ENCODE measurements at regions not wholly inside any gene's neighbourhood (a gene's known extent, or its start where the extent isn't known, plus 50 kb on each side); places are given as distances from the start of the nearest gene placed in this dataset.

- DNase-seq (ENCODE audit: low read depth in 2 of 2): no peak
Observed at GRCh38 chr1:221069178-221069903, 190.1 kb downstream of the HLX start.

DNA sequence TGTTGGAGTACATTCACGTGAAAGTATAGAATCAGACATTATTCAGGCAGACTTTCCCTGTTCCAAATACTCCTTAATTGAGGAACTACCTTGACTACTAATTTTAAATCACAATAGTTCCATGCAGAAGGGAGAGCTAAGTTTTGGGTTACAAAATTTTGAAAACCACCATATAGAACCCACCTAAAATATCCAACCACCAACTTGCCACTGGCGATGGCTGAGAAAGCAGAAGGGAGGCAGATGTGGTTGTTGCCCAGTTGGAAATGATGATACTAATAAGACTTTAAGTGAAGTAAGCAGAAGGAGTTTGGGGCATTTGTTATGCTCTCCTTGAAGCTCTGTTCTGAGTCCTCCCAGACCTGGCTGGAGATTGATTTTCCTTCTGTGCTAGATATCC is 190.7 kb downstream of the HLX start:
- no peak for DNase-seq (ENCODE audit: low read depth in 2 of 2)

GRCh38 chr1:221071777-221072176 is 192.5 kb downstream of the HLX start:
- DNase-seq (ENCODE audit: low read depth in 2 of 2): no peak

DNA sequence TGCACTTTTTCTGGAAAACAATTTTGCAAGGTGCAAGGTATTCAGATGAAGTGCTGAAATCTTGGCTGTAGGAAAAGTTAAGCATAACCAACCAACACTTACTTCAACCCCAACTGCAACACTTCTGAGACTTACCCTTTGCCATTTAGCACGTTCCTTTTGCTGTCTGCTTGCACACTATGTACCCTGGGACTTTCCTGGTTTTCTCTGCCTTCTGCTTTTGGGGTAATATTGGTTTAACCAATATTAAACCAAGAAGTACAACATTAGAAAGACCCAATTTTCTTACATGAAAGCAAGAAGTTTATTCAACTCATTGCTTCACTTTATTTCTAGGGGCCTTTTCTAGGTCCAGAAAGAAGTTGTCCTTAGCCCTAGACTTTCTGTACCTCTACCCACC is 193.0 kb downstream of the HLX start:
- DNase-seq (ENCODE audit: low read depth in 2 of 2): no peak

- no peak for DNase-seq (ENCODE audit: low read depth in 2 of 2)
Observed at GRCh38 chr1:221074332-221074731, 195.1 kb downstream of the HLX start.

GRCh38 chr1:221075911-221076310 is 196.7 kb downstream of the HLX start:
- DNase-seq (ENCODE audit: low read depth in 2 of 2): no peak

DNA sequence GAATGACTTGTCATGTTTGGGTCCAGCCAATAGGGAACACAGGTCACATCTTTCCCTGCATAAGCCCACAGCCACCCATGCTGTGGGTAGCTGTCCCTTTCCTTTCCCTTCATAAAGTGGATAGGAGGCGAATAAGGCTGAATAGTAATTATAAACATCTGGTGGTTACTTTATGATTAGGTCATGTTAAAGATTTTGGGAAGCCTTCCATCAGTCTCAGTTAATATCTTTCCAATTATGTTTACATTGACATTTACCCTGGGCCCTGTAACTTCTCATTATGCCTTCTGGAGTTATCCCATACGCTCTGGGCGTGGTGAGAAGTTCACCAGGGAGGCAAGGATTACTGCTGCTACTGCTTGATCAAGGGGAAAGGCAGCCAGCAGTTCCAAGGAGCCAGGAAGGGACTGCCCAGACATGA is 197.2 kb downstream of the HLX start:
- no peak for DNase-seq (ENCODE audit: low read depth in 2 of 2)

- no peak for DNase-seq (ENCODE audit: low read depth in 2 of 2)
Observed at GRCh38 chr1:221078260-221078965, 199.2 kb downstream of the HLX start.

DNA sequence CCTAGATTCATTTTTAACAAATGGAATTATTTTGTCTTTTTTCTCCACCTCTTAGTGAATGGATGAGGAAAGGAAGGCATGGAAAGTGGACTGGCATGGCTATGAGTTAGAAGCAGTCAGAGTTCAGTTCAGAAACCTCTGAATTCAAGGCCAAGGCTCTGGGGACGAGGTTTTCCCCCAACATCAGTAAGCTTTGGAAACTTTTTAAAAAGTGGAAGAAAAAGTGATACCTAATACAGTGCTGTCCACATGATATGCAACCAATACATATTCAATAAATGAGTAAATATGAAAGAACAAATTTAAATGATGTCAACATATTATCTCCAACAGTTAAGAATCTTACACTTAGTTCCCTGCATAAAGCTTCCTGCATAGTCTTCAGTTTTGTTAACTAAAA is 204.7 kb downstream of the HLX start:
- no peak for DNase-seq (ENCODE audit: low read depth in 2 of 2)

- no peak for DNase-seq (ENCODE audit: low read depth in 2 of 2)
Observed at GRCh38 chr1:221084681-221085080, 205.4 kb downstream of the HLX start.

- no peak for DNase-seq (ENCODE audit: low read depth in 2 of 2)
Observed at GRCh38 chr1:221085701-221086375, 206.6 kb downstream of the HLX start.

- DNase-seq (ENCODE audit: low read depth in 2 of 2): no peak
Observed at GRCh38 chr1:221087919-221088318, 208.7 kb downstream of the HLX start.

DNA sequence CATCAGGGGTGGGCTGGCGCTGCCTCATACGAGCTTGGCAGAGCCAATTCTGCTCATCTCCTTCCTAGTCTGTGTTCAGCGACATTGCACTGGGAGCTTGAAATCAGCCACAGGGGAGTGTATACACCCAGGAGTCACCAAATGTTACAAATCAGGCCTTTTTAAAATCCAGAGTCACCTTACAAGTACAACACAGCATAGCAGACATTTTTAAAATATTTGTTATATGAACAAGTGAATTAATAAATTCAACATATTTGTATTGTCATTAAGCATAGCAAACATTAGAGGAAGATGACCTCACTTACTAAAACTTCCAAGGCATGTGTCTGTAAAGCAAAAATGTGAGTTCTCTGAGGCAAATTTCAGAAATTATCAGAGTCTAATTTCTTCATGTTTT is 210.0 kb downstream of the HLX start:
- no peak for DNase-seq (ENCODE audit: low read depth in 2 of 2)

GRCh38 chr1:221089803-221090202 is 210.6 kb downstream of the HLX start:
- DNase-seq (ENCODE audit: low read depth in 2 of 2): no peak

GRCh38 chr1:221093903-221094791 is 214.9 kb downstream of the HLX start:
- DNase-seq (ENCODE audit: low read depth in 2 of 2): no peak

DNA sequence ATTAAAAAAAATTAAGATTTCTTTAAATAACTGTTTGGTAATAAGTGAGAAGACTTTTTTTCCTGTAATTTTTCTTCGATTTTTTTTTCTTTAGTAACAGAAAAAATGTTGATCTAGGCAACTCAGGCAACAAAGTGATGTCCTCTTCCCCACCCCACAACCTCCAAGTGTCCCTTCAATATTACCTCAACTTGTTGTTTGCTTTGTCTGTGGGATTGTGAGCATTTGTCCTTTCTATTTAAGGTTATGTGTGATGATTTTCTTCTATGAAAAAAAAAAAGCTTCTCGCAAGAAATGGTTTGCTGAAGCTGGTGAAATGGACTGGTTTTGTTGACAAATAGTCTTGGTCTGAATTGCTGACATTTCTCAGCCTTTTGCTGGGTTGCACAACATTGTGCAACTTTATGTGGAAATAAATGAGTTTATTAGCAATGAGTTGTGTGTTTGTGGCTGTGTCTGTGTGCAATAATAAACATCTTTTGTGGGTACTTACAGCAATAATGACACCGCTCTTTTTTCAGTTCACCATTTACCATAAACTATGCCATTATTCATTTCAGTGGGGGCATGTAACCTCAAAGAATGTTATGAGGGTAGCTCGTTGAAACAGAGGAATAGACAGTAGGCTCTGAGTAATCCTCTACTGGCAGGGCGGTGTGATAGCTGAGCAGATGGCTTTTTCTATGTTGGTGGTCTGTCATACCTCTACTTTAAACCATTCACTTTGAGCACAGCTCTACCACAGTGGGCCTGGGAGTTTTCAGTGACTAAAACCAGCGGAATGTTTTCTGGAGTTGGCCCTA is 218.4 kb downstream of the HLX start:
- DNase-seq (ENCODE audit: low read depth in 2 of 2): no peak

DNA sequence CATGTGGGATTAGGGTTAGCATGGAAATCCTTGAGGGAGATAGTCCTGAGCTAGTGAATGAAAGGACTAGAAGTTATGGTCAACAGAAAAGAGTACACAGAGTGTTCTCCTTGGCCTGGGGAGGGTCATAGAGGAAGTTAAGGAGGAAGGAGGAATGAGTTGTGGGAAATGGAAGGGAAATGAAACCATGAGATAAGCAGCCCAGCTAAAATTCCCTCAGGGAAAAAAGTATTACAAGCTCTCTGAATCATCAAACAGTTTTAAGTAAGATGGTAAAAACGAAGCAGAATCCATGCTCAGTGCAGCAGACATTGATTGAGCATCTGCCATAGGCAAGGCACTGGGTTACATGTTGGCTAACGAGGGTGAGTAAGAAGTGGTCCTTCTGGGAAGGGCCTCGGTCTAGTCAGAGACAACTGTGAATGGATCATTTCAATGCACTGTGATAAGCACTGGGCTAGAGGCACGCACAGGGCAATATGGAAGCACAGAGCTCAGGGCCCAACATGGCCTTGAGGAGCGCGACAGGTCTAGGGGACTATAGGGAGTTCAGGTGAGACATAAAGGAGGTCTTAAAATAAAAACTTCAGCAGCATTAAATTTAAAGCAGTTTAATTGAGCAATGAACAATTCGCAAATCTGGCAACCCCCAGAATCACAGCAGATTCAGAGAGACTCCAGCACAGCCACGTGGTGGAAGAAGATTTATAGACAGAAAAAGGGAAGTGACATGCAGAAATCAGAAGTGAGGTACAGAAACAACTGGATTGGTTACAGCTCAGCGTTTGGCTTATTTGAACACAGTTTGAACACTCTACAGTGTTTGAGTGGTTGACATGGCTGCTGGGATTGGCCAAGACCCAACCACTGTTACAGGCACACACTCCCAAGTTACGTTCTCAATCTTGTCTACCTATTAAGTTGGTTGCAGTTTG is 219.5 kb downstream of the HLX start:
- DNase-seq (ENCODE audit: low read depth in 2 of 2): peak in 1 of 2 donors; percentile 6

DNA sequence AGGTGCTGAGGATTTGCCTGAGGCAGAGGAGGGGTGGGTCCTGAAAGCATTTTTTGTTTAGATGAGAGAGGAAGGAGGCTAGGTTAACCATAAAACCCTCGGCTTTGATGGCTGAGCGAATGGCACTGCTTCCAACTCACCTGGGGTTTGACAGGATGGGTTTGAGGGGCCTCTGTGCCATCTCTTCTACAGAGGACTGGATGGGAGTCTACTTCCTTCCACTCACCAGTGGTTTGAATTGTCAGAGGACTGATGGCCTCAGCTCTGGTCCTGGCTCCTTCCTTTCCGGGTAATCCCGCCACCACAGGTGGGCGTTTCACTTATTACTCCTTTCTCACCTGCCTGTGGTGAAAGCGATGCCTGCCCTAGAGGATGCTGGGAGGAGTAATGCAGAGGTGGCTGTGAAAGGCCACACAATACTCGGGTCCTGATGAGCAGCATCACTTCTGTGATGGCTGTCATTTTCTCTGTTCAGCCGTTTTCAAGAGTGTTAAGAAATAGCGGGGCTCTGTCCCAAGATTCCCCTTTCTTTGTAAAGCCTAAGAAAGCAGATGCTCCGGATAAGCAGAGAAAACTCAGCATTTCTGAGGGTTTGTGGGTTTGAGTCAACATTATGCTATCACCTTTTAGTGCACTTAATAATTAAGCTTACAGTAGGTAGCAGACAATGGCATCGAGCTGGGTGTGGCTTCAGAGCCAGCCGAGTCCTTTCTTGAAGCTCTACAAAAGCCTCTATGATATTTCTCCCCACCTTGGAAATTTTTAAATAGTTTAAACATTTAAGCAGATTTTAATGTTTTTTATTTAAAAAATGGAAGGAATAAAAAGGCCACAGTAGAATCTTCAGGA is 220.7 kb downstream of the HLX start:
- no peak for DNase-seq (ENCODE audit: low read depth in 2 of 2)

DNA sequence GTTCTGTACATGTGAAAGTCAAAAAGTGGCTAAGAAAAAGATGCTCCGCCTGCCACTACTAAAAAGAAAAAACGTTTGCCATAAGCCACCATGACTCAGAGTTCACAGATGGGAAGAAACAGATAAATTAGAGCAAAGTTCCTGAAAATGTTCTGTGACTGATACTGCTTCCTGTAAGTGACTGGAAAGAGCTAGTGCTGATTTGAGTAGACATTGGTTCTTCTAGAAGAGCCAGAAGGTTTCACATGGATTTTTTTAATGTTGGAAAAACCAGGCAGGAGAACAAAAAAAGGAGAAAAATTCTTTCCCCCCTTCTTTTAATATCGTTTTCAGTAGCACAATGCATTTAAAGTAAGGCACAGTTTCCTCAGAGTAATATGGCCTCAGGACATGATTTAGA is 221.4 kb downstream of the HLX start:
- peak in 1 of 2 donors; percentile 45 for DNase-seq (ENCODE audit: low read depth in 2 of 2)

All from dermis microvascular lymphatic vessel endothelial cell (primary cell).